ENCODE measurements at regions not wholly inside any gene's neighbourhood (a gene's known extent, or its start where the extent isn't known, plus 50 kb on each side); places are given as distances from the start of the nearest gene placed in this dataset.

- TF ChIP-seq CTCF (IDR thresholded peaks at IDR 0.05; ENCODE audit: insufficient read depth, low read length): no peak
- TF ChIP-seq REST (IDR thresholded peaks at IDR 0.05; ENCODE audit: insufficient replicate concordance, low read depth): no peak
- TF ChIP-seq POLR2AphosphoS5 (IDR thresholded peaks at IDR 0.05; ENCODE audit: low read depth): no peak
- no peak for TF ChIP-seq SPI1 (IDR thresholded peaks at IDR 0.05; ENCODE audit: borderline replicate concordance, low read depth)
- TF ChIP-seq GABPA (IDR thresholded peaks at IDR 0.05; ENCODE audit: low read depth): no peak
Observed at GRCh38 chr13:67758975-67759374, 528.8 kb upstream of the PCDH9 start.

Data from HL-60 (cell line).